22Rv1 (cell line): ENCODE measurements at regions not wholly inside any gene's neighbourhood (a gene's known extent, or its start where the extent isn't known, plus 50 kb on each side); places are given as distances from the start of the nearest gene placed in this dataset.

Experiments
- H3K27ac ChIP-seq: fragments of 450-650 bp; 2 replicates; pipeline ENCODE4 v1.5.1; 2017
- ZFX ChIP-seq: fragments of 450-650 bp; IDR thresholded peaks from 2 replicates; pipeline ENCODE4 v1.6.1; 2017; ENCODE audit warnings: antibody characterized with exemption, borderline replicate concordance
- TF ChIP-seq, protein P1 (sequence below): fragments of 450-650 bp; IDR thresholded peaks from 2 replicates; pipeline ENCODE4 v1.5.1; 2017; ENCODE audit warnings: mild to moderate bottlenecking

DNA sequence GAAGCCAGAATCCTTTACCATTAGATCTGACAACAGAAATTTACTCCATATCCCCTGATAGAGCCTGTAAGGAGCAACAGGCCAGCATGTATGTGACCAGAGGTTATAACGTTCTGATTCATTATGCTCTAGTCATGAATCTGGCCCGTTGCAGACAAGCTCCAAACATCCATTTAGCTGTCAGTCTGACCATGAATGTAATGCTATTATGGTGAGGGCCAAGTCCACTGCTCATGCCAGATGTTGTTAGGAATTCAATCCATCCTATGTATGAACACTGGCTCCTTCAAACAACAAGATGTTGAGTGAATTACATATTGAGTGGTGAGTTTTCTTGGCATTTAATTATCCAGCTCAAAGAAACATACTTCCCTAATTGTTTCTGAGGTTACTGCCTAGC lies 610.1 kb upstream of the ANKRD30A start:
- TF ChIP-seq ZFX: no peak
- TF ChIP-seq, protein P1, sequence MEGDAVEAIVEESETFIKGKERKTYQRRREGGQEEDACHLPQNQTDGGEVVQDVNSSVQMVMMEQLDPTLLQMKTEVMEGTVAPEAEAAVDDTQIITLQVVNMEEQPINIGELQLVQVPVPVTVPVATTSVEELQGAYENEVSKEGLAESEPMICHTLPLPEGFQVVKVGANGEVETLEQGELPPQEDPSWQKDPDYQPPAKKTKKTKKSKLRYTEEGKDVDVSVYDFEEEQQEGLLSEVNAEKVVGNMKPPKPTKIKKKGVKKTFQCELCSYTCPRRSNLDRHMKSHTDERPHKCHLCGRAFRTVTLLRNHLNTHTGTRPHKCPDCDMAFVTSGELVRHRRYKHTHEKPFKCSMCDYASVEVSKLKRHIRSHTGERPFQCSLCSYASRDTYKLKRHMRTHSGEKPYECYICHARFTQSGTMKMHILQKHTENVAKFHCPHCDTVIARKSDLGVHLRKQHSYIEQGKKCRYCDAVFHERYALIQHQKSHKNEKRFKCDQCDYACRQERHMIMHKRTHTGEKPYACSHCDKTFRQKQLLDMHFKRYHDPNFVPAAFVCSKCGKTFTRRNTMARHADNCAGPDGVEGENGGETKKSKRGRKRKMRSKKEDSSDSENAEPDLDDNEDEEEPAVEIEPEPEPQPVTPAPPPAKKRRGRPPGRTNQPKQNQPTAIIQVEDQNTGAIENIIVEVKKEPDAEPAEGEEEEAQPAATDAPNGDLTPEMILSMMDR: no peak

DNA sequence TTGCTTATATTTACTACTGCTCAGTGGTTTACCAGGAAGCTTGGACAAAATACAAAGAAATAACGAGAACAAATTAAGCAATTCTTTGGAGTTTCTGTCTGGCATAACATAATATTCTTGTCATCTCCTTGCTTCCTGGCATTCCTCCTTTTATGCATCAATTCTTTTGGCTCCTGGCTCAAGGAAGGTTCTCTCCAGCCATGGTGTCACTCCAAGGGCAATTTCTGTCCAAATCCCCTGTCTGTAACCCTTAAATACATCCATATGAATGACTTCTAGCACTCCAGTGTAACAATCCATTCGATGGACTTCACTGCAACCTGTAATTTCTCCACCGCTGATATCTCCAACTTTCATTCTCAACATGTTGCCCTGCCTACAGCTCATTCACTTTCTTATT lies 617.7 kb upstream of the ANKRD30A start:
- no peak for TF ChIP-seq ZFX
- TF ChIP-seq, protein P1: no peak
- H3K27ac ChIP-seq: no peak overlapping the region

More for the DNA sequence above, 610.1 kb upstream of the ANKRD30A start:
- H3K27ac ChIP-seq: no peak overlapping the region

GRCh38 chr10:36506697-36507496 lies 618.5 kb upstream of the ANKRD30A start:
- no peak for TF ChIP-seq ZFX
- TF ChIP-seq, protein P1: no peak
- no peak overlapping the region for H3K27ac ChIP-seq

GRCh38 chr10:36506261-36506660 lies 619.1 kb upstream of the ANKRD30A start:
- TF ChIP-seq, protein P1: no peak
- no peak for TF ChIP-seq ZFX
- no peak overlapping the region for H3K27ac ChIP-seq

DNA sequence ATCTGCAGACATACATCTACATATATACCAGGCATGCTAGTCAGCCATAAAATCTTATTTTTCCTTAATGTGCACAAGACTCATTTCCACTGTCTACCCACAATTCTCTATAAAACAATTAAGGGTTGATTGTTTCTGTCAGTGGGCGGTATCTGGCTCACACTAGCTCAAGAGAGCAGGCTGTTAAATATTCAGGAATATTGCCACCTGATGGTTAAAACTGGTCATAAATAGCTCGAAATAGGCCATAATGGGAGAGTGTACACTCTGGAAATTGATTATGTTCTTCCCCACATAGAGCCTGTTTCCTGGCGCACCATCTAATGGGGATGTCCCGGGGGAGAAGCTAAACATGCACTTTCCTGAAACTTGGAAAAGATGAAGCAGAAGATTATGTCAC lies 620.6 kb upstream of the ANKRD30A start:
- H3K27ac ChIP-seq: no peak overlapping the region
- no peak for TF ChIP-seq ZFX
- TF ChIP-seq, protein P1: no peak

GRCh38 chr10:36500266-36500665 lies 625.1 kb upstream of the ANKRD30A start:
- H3K27ac ChIP-seq: no peak overlapping the region
- TF ChIP-seq, protein P1: no peak
- no peak for TF ChIP-seq ZFX

- no peak overlapping the region for H3K27ac ChIP-seq
- TF ChIP-seq, protein P1: no peak
These were observed 625.7 kb upstream of the ANKRD30A start for GRCh38 chr10:36499693-36500092.
